Neuron (in vitro differentiated cells): ENCODE measurements at regions not wholly inside any gene's neighbourhood (a gene's known extent, or its start where the extent isn't known, plus 50 kb on each side); places are given as distances from the start of the nearest gene placed in this dataset.
"Not testable (repeated sequence)": the region's sequence is repeated elsewhere in the genome, so short reads cannot be mapped to it uniquely, and the experiment has no call there.

ENCODE experiments used
- H2AFZ ChIP-seq: one replicate; pipeline ENCODE4 v1.6.1; 2013; ENCODE audit warnings: low read depth, mild to moderate bottlenecking, inconsistent platforms, low read length, moderate library complexity
- H3K27me3 ChIP-seq: one replicate; pipeline ENCODE4 v1.6.1; 2013; ENCODE audit warnings: low read length; ENCODE audit not compliant: insufficient read depth
- H3K36me3 ChIP-seq: one replicate; pipeline ENCODE4 v1.6.1; 2013; ENCODE audit warnings: low read length; ENCODE audit not compliant: insufficient read depth
- H3K4me1 ChIP-seq: one replicate; pipeline ENCODE4 v1.6.1; 2013; ENCODE audit warnings: low read length; ENCODE audit not compliant: insufficient read depth
- H3K4me3 ChIP-seq: 2 replicates; pipeline ENCODE4 v1.5.1; 2013; ENCODE audit warnings: mild to moderate bottlenecking, low read length, moderate library complexity
- H3K9me3 ChIP-seq: one replicate; pipeline ENCODE4 v1.6.1; 2013; ENCODE audit warnings: low read length

DNA sequence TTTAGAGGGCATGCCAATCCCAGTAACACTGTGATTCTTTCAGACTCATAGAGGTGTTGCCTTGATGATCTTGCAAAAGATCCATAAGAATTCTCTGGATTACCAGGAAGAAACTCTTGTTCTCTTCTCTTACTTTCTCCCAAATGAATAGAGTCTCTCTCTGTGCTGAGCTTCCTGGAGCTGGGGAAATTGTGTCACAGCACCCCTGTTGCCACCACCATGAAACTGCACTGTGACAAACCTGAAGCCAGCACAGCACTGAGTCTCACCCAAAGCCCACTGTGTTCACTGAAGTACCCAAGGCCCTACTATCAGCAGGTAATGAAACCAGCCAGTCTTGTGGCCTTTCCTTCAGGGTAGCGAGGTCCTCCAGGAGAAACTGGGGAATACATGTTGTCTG lies 332.7 kb upstream of the FGF16 start:
- H3K27me3 ChIP-seq: no peaks in the 10 kb centered on the region
- H3K4me1 ChIP-seq: no peaks in the 10 kb centered on the region
- no peaks in the 10 kb centered on the region for H3K36me3 ChIP-seq
- H2AFZ ChIP-seq: no peak overlapping the region
- no peaks in the 10 kb centered on the region for H3K9me3 ChIP-seq
- H3K4me3 ChIP-seq: no peak overlapping the region

DNA sequence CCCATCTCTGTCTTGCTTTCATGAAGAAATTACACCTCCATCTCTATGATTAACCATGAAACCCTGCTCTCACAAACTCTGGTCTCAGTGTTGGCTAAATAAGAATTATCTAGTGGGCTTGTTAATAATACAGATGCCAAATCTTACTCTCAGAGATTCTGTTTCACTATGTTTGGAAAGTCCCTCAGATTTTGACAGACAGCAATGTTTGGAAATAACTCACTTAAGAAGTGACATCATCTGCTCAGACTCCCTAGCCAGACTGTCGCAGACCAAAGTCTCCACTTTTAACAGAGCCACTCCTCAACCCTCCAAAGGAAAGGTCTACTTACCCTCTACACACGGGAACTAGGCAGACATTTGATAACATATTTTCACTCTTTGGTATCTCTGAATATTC lies 328.5 kb upstream of the FGF16 start:
- Histone ChIP-seq H3K36me3 (no peaks in the 10 kb centered on the region), H3K4me1 (no peaks in the 10 kb centered on the region), H3K9me3 (no peaks in the 10 kb centered on the region), H3K27me3 (no peaks in the 10 kb centered on the region), H3K4me3 (no peak overlapping the region), H2AFZ (no peak overlapping the region)

DNA sequence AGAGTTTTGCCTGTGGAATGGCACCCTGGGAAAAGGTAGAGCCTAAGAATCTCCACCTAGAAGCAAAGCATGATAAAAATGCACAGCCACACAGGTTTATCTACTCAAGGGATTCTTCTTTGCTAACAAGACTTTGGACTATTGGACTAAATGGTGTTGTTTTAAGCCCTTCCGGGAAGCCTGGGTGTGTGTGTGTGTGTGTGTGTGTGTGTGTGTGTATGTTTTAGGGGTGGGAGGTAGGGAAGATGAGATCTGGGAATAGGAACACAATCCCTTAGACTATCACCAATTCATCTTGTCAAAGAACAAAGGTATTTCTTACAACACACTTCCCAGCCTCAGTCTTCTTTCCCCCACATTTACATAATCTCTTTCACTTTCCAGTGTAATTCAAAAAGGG lies 327.5 kb upstream of the FGF16 start:
- Histone ChIP-seq H2AFZ (no peak overlapping the region), H3K4me1 (no peaks in the 10 kb centered on the region), H3K36me3 (no peaks in the 10 kb centered on the region), H3K4me3 (no peak overlapping the region), H3K9me3 (no peaks in the 10 kb centered on the region), H3K27me3 (no peaks in the 10 kb centered on the region)

DNA sequence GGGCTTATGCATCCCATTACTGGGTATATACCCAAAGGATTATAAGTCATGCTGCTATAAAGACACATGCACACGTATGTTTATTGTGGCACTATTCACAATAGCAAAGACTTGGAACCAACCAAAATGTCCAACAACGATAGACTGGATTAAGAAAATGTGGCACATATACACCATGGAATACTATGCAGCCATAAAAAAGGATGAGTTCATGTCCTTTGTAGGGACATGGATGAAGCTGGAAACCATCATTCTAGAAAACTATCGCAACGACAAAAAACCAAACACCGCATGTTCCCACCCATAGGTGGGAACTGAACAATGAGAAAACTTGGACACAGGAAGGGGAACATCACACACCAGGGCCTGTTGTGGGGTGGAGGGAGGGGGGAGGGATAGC lies 323.3 kb upstream of the FGF16 start:
- H3K4me3 ChIP-seq, H3K36me3 ChIP-seq, H2AFZ ChIP-seq, H3K27me3 ChIP-seq, H3K4me1 ChIP-seq, H3K9me3 ChIP-seq: not testable (repeated sequence)

DNA sequence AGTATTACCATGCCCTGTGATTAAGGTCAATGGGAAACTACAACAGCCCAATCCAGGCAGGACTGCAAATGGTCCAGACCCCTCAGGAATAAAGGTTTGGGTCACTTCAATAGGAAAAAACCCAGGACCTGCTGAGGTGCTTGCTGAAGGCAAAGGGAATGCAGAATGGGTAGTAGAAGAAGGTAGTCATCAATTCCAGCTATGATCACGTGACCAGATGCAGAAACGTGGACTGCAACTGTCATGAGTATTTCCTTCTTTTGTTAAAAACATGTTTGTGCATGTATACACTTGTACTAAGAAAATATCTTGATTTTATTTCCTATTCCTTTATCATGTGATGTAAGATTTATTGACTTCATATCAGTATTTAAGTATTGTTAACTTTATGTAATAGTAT lies 319.6 kb upstream of the FGF16 start:
- not testable (repeated sequence) for H3K4me3 ChIP-seq, H3K36me3 ChIP-seq, H2AFZ ChIP-seq, H3K9me3 ChIP-seq, H3K4me1 ChIP-seq, H3K27me3 ChIP-seq

DNA sequence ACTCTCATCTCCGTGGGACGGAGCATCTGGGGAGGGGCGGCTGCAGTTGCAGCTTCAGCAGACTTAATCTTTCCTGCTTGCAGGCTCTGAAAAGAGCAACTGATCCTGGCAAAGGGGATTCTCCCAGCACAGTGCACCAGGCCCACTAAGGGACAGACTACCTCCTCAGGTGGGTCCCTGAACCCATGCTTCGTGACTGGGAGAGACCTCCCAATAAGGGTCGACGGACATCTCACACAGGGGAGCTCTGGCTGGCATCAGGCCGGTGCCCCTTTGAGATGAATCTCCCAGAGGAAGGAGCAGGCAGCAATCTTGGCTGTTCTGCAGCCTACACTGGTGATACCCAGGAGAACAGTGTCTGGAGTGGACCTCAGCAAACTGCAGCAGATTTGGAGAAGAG lies 303.3 kb upstream of the FGF16 start:
- no peaks in the 10 kb centered on the region for H3K4me1 ChIP-seq
- H3K9me3 ChIP-seq: no peaks in the 10 kb centered on the region
- no peak overlapping the region for H2AFZ ChIP-seq
- no peaks in the 10 kb centered on the region for H3K36me3 ChIP-seq
- H3K27me3 ChIP-seq: no peaks in the 10 kb centered on the region
- no peak overlapping the region for H3K4me3 ChIP-seq

DNA sequence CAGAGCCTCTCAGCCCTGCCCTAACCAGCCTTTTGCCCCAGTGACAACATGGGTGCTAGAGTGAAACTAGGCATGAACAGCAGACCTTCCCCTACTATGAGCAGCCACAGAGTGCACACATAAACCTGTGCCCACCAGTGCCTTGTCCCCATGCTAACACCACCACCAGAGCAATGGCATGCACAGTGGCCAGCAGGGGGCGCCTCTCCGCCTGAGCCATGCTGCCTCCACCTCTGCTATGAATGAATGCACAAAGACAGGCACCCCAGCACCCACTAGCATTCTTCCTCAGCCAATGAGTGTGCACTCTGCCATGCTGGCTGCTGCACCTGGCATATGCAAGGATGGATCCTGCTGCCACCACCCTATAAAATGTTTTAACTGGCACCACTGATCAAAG lies 286.9 kb upstream of the FGF16 start:
- no peak overlapping the region for H3K4me3 ChIP-seq
- no peak overlapping the region for H2AFZ ChIP-seq
- H3K9me3 ChIP-seq: no peaks in the 10 kb centered on the region
- no peaks in the 10 kb centered on the region for H3K4me1 ChIP-seq
- H3K27me3 ChIP-seq: no peaks in the 10 kb centered on the region
- no peaks in the 10 kb centered on the region for H3K36me3 ChIP-seq

DNA sequence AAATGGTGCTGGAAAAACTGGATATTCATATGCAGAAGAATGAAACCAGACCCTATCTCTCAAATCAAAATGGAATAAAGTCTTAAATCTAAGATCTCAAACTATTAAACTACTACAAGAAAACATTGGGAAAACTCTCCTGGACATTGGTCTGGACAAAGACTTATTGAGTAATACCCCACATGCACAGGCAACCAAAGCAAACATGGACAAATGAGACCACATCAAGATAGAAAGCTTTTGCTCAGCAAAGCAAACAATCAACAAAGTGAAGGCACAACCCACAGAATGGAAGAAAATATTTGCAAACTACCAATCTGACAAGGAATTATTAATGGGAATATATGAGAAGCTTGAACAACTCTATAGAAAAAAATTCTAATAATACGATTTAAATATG lies 284.4 kb upstream of the FGF16 start:
- Histone ChIP-seq H3K4me1 (no peaks in the 10 kb centered on the region), H3K27me3 (no peaks in the 10 kb centered on the region), H3K4me3 (no peak overlapping the region), H3K9me3 (no peaks in the 10 kb centered on the region), H3K36me3 (no peaks in the 10 kb centered on the region), H2AFZ (no peak overlapping the region)

DNA sequence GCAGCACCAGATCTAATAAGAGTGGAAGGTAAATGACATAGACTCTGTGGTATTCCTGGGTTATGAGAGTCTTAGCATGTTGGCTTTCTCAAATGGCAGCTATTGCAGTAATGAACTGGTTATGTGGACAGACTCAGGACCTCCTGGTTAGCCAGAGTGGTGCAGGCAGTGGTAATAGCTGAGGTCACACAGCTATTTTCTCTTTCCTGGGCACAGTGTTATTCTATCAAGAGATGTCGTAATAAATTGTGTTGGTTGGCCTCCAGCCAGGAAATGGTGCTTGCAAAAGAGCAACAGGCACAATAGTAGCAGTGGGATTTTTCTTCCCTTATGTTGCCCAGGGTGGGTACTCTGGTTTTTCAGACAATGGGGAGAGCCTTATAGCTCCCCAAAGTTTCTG lies 279.2 kb upstream of the FGF16 start:
- Histone ChIP-seq H3K4me1 (no peaks in the 10 kb centered on the region), H2AFZ (no peak overlapping the region), H3K36me3 (no peaks in the 10 kb centered on the region), H3K4me3 (no peak overlapping the region), H3K27me3 (no peaks in the 10 kb centered on the region), H3K9me3 (no peaks in the 10 kb centered on the region)

DNA sequence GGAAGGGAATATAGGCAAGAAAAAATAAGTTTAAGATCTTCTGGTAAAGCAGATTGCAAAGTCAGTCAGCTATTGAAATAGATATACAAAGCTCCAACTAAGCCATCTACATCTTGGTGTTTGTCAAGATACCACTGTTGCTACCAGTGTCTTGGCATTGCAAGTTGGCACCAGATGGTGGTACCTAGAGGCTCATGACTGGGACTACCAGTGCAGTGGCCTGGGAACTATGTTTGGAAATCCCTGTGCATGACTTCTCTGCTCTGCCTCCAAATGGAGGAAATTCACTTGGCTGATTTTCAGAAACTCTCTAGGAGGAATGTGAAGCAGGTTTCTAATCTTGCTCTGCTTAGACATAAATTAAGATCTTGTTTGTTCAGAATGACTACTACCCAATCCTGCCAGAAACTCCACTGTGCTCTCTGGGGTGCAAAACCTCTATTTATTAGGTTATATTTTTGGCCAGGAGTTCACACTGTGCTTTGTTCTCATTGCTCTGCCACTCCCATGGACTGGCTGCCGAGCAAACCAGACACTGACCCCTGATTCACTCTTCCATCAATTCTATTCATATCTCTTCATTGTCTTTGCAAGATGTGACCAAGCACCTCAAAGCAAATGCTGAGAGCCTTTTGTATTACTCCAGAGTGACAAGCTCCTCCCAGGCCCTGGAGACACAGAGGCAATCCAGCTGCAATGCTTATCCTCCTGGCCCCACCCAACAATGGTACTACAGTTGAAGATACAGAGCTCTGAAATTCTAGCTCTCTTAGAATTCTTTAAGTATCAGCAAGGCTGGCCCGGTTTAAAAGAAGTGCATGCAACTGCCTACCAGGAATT lies 272.3 kb upstream of the FGF16 start:
- no peaks in the 10 kb centered on the region for H3K9me3 ChIP-seq
- no peak overlapping the region for H3K4me3 ChIP-seq
- no peaks in the 10 kb centered on the region for H3K27me3 ChIP-seq
- H3K36me3 ChIP-seq: no peaks in the 10 kb centered on the region
- no peak overlapping the region for H2AFZ ChIP-seq
- no peaks in the 10 kb centered on the region for H3K4me1 ChIP-seq

DNA sequence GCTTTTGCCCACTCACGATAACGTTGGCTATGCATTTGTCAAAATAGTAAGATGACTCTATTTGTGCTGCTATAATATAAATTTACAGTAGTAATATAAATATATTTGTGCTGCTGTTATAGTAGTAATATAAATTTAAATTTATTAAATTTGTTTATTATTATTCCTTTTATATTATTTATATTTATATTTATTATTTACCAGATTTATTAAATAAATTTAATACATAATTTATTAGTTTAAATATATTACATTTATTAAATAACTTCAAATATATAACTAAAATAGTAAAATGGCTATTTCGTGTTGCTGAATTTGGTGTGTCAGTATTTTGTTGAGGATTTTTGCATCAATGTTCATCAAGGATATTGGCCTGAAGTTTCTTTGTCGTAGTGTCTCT lies 246.5 kb upstream of the FGF16 start:
- H3K9me3 ChIP-seq: no peaks in the 10 kb centered on the region
- H3K27me3 ChIP-seq: no peaks in the 10 kb centered on the region
- no peaks in the 10 kb centered on the region for H3K4me1 ChIP-seq
- no peak overlapping the region for H3K4me3 ChIP-seq
- no peak overlapping the region for H2AFZ ChIP-seq
- no peaks in the 10 kb centered on the region for H3K36me3 ChIP-seq

DNA sequence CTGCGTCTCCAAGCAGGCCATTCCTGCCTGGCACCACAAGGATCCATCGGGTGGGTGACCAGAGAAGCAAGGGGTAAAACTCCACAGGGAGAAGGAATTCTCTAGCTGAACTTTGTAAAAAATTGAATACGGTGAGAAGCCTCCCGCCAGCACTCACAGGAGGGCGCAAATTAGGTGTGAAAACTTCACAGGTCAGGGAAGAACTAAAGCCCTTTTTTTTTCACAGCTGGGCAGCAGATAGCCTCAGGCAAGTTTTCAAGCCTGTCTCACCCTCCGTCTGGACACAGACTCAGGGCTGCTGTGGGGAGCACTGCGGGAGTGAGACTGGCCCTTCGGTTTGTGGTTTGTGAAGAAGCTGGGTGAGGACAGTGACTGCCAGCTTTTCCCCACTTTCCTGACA lies 224.1 kb upstream of the FGF16 start:
- no peaks in the 10 kb centered on the region for H3K27me3 ChIP-seq
- no peaks in the 10 kb centered on the region for H3K4me1 ChIP-seq
- H3K9me3 ChIP-seq: no peaks in the 10 kb centered on the region
- H3K4me3 ChIP-seq: no peak overlapping the region
- H2AFZ ChIP-seq: no peak overlapping the region
- no peaks in the 10 kb centered on the region for H3K36me3 ChIP-seq

DNA sequence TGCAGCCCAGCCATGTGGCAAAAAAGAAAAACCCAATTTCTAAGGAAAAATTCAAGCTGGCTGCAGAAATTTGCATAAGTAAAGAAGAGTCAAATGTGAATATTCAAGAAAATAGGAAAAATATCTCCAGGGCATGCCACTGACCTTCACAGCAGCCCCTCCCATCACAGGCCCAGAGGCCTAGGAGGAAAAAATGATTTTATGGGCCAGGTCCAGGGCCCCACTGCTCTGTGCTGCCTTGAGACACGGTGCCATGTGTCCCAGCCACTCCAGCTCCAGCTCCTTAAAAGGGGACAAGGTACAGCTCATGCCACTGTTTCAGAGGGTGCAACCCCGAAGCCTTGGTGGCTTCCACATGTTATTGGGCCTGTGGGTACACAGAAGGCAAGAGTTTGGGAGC lies 182.7 kb upstream of the FGF16 start:
- no peak overlapping the region for H3K4me3 ChIP-seq
- no peaks in the 10 kb centered on the region for H3K36me3 ChIP-seq

DNA sequence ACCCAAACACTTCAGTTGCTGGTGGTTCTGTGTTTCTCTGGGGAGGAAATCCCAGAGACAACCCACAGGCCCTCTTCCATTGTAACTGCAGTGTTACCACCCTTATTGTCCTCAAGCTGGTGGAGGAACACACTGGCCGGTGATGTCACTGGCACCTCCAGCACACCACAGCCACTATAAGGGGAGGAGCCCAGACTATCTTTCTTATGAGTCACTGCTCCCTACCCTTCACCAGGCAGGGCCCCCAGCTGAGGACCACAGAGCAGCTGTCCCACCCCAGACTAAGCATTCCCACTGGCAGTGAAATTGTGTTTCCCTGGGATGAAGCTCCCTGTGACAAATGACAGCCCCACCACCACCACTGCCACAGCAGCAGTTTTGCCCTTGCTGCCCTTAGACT lies 171.8 kb upstream of the FGF16 start:
- Histone ChIP-seq H2AFZ (no peak overlapping the region), H3K36me3 (no peaks in the 10 kb centered on the region), H3K4me3 (no peak overlapping the region), H3K9me3 (no peaks in the 10 kb centered on the region), H3K4me1 (no peaks in the 10 kb centered on the region), H3K27me3 (no peaks in the 10 kb centered on the region)

More for the DNA sequence above, 182.7 kb upstream of the FGF16 start:
- Histone ChIP-seq H3K9me3 (peaks cover 1% of the 10 kb centered on the region), H2AFZ (no peak overlapping the region), H3K27me3 (no peaks in the 10 kb centered on the region), H3K4me1 (no peaks in the 10 kb centered on the region)
